CD8-positive, alpha-beta memory T cell (primary cell): ENCODE measurements at regions not wholly inside any gene's neighbourhood (a gene's known extent, or its start where the extent isn't known, plus 50 kb on each side); places are given as distances from the start of the nearest gene placed in this dataset.

ENCODE experiments used
- CTCF ChIA-PET: fragments of 350-600 bp; sonication (Branson Sonifier 250); formaldehyde crosslinking; loops from one replicate; lab custom pipeline; 2021; ENCODE audit warnings: antibody characterized with exemption; lab: Charles Lee
- POLR2A ChIA-PET: fragments of 350-600 bp; sonication (Branson Sonifier 250); formaldehyde crosslinking; loops from one replicate; lab custom pipeline; 2021; ENCODE audit warnings: antibody characterized with exemption; lab: Charles Lee
- DNase-seq, 5 donors: peaks; one replicate each; pipeline versions ENCODE4 v3.0.0 to v3.0.0-alpha.2; 2020 to 2022; ENCODE audit warnings: mixed read lengths in 1 of 5
- H3K27ac ChIP-seq: one replicate; pipeline ENCODE4 v1.7.0; 2013; ENCODE audit warnings: low read depth, mild to moderate bottlenecking, low read length, moderate library complexity
- H3K27me3 ChIP-seq: 2 replicates; pipeline ENCODE4 v1.7.0; 2013; ENCODE audit warnings: low read length, mild to moderate bottlenecking; ENCODE audit not compliant: insufficient read depth, poor library complexity, severe bottlenecking
- H3K36me3 ChIP-seq: 2 replicates; pipeline ENCODE4 v1.7.0; 2013; ENCODE audit warnings: mild to moderate bottlenecking, low read length, moderate library complexity; ENCODE audit not compliant: insufficient read depth
- H3K4me1 ChIP-seq: 2 replicates; pipeline ENCODE4 v1.7.0; 2013; ENCODE audit warnings: mild to moderate bottlenecking, low read length, moderate library complexity; ENCODE audit not compliant: insufficient read depth
- H3K4me3 ChIP-seq: 2 replicates; pipeline ENCODE4 v1.7.0; 2013; ENCODE audit warnings: mild to moderate bottlenecking, low read length
- H3K9me3 ChIP-seq: 2 replicates; pipeline ENCODE4 v1.7.0; 2013; ENCODE audit warnings: mild to moderate bottlenecking, low read length
- H3K27ac Mint-ChIP-seq, 8 donors: one replicate each; pipeline ENCODE4 v1.8.0; 2020 to 2021; ENCODE audit warnings: mixed read lengths in 8 of 8, mild to moderate bottlenecking in 6 of 8, inconsistent platforms in 3 of 8, moderate library complexity in 3 of 8
- H3K27me3 Mint-ChIP-seq, 2 donors: one replicate each; pipeline ENCODE4 v1.8.0; 2020 to 2021; ENCODE audit warnings: mixed read lengths in 2 of 2, mild to moderate bottlenecking in 1 of 2, moderate library complexity in 1 of 2
- H3K36me3 Mint-ChIP-seq, 3 donors: one replicate each; pipeline ENCODE4 v1.8.0; 2020 to 2021; ENCODE audit warnings: mixed read lengths in 3 of 3, inconsistent platforms in 1 of 3, mild to moderate bottlenecking in 1 of 3
- H3K4me1 Mint-ChIP-seq, 3 donors: one replicate each; pipeline ENCODE4 v1.8.0; 2020 to 2021; ENCODE audit warnings: mixed read lengths in 3 of 3, inconsistent platforms in 1 of 3, mild to moderate bottlenecking in 1 of 3
- H3K4me3 Mint-ChIP-seq, 7 donors: one replicate each; pipeline ENCODE4 v1.8.0; 2020 to 2021; ENCODE audit warnings: mixed read lengths in 7 of 7, mild to moderate bottlenecking in 6 of 7, moderate library complexity in 4 of 7, inconsistent platforms in 2 of 7
- H3K9me3 Mint-ChIP-seq, 5 donors: one replicate each; pipeline ENCODE4 v1.8.0; 2020 to 2022; ENCODE audit warnings: mixed read lengths in 5 of 5, mild to moderate bottlenecking in 3 of 5, moderate library complexity in 2 of 5, inconsistent platforms in 1 of 5

DNA sequence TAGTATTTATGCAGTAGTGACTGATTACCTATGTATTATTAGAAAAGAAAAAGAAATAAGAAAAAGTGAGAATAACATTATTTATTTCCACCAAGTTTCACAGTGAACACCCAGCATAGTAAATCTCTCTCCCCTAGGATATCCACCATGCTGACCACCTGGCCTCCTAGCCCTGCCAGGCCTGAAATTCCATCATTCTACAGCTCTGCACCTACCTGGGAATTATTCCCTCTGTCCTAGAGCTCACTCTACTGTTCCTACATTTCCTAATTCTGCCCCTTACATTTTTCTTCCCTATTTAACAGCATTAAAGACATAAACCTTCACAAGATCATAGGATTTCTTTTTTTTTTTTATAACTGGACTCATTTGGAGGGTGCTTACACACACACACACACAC lies 525.3 kb upstream of the PPP2R3A start:
- no peaks in the 10 kb centered on the region for H3K36me3 Mint-ChIP-seq
- no peaks in the 10 kb centered on the region for H3K4me1 ChIP-seq
- H3K27me3 Mint-ChIP-seq, result no peaks in the 10 kb centered on the region
- no peak for DNase-seq
- no peaks in the 10 kb centered on the region for H3K9me3 ChIP-seq
- no peaks in the 10 kb centered on the region for H3K36me3 ChIP-seq
- no peaks in the 10 kb centered on the region for H3K4me1 Mint-ChIP-seq
- no peak overlapping the region for H3K4me3 Mint-ChIP-seq
- CTCF ChIA-PET, result no interaction called here
- H3K27ac ChIP-seq, result no peak overlapping the region
- H3K4me3 ChIP-seq, result no peak overlapping the region
- no peak overlapping the region for H3K27ac Mint-ChIP-seq
- H3K27me3 ChIP-seq, result no peaks in the 10 kb centered on the region
- peaks cover 0 to 7% (median 3%) of the 10 kb centered on the region in 5 donors for H3K9me3 Mint-ChIP-seq
- POLR2A ChIA-PET, result no interaction called here

DNA sequence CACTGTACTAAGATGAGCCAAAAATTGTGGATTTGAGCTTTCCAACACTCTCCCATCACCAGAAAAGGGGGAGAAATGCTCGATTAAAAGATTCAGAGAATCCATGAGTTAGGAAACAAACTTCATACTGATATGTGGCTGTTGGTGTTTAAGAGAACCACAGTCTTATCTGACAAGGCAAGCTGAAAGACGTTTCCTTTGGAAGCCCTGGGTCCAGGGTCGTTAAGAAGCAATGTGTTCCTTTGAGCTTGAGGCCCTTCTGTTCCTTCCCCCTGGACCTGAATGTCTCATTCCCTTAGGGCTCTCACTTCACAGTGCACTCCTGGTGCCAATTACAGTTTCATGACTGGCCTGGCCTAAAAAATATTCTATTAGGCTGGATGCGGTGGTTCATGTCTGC lies 524.8 kb upstream of the PPP2R3A start:
- Mint-ChIP-seq H3K4me3 (no peak overlapping the region), H3K27ac (no peak overlapping the region), H3K4me1 (no peaks in the 10 kb centered on the region), H3K9me3 (peaks cover 0 to 7% (median 3%) of the 10 kb centered on the region in 5 donors), H3K36me3 (no peaks in the 10 kb centered on the region), H3K27me3 (no peaks in the 10 kb centered on the region)
- Histone ChIP-seq H3K4me1 (no peaks in the 10 kb centered on the region), H3K27me3 (no peaks in the 10 kb centered on the region), H3K4me3 (no peak overlapping the region), H3K9me3 (no peaks in the 10 kb centered on the region), H3K36me3 (no peaks in the 10 kb centered on the region), H3K27ac (no peak overlapping the region)
- DNase-seq, result no peak
- ChIA-PET CTCF (no interaction called here), POLR2A (no interaction called here)

DNA sequence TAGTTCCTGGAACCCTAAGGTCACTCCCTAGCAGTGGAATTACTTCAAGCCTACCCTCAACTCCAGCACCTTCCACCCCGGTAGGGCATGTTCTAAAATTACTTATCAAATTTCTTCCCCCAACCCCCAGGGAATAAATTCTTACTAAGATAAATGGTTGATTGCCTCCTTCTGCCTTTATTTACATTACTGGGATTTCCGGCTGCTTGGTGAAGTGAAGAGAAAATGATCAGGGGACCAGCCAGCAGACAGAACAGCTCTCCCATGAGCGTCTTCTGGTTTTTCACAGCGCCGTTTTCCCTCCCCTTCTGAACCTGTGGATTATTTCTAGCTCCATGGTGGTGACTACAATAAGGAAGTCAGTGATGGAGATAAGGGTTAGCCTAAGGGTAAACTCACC lies 521.5 kb upstream of the PPP2R3A start:
- no peaks in the 10 kb centered on the region for H3K9me3 ChIP-seq
- peaks cover 0 to 3% (median 2%) of the 10 kb centered on the region in 5 donors for H3K9me3 Mint-ChIP-seq
- POLR2A ChIA-PET, result no interaction called here

GRCh38 chr3:135447483-135447882 lies 518.0 kb upstream of the PPP2R3A start:
- H3K4me1 ChIP-seq, result no peaks in the 10 kb centered on the region
- Mint-ChIP-seq H3K36me3 (no peaks in the 10 kb centered on the region), H3K4me3 (no peak overlapping the region), H3K27me3 (no peaks in the 10 kb centered on the region), H3K9me3 (peaks cover 0 to 2% (median 0%) of the 10 kb centered on the region in 5 donors), H3K4me1 (no peaks in the 10 kb centered on the region), H3K27ac (no peak overlapping the region)
- ChIA-PET CTCF (no interaction called here), POLR2A (no interaction called here)
- no peaks in the 10 kb centered on the region for H3K27me3 ChIP-seq
- no peaks in the 10 kb centered on the region for H3K9me3 ChIP-seq
- H3K4me3 ChIP-seq, result no peak overlapping the region
- DNase-seq, result no peak
- no peaks in the 10 kb centered on the region for H3K36me3 ChIP-seq
- H3K27ac ChIP-seq, result no peak overlapping the region

More for the DNA sequence above, 521.5 kb upstream of the PPP2R3A start:
- Mint-ChIP-seq H3K27me3 (no peaks in the 10 kb centered on the region), H3K4me3 (no peak overlapping the region), H3K36me3 (no peaks in the 10 kb centered on the region), H3K4me1 (no peaks in the 10 kb centered on the region), H3K27ac (no peak overlapping the region)
- DNase-seq, result no peak
- Histone ChIP-seq H3K27ac (no peak overlapping the region), H3K4me3 (no peak overlapping the region), H3K36me3 (no peaks in the 10 kb centered on the region), H3K4me1 (no peaks in the 10 kb centered on the region), H3K27me3 (no peaks in the 10 kb centered on the region)
- CTCF ChIA-PET, result no interaction called here

- Histone ChIP-seq H3K4me3 (no peak overlapping the region), H3K9me3 (no peaks in the 10 kb centered on the region), H3K4me1 (no peaks in the 10 kb centered on the region), H3K27me3 (no peaks in the 10 kb centered on the region), H3K36me3 (no peaks in the 10 kb centered on the region), H3K27ac (no peak overlapping the region)
- Mint-ChIP-seq H3K27ac (no peak overlapping the region), H3K27me3 (no peaks in the 10 kb centered on the region), H3K4me3 (no peak overlapping the region), H3K4me1 (no peaks in the 10 kb centered on the region), H3K36me3 (no peaks in the 10 kb centered on the region), H3K9me3 (peaks cover 0 to 3% (median 0%) of the 10 kb centered on the region in 5 donors)
- CTCF ChIA-PET, result no interaction called here
- no peak for DNase-seq
- POLR2A ChIA-PET, result no interaction called here
Observed at GRCh38 chr3:135448520-135448919, 517.0 kb upstream of the PPP2R3A start.

DNA sequence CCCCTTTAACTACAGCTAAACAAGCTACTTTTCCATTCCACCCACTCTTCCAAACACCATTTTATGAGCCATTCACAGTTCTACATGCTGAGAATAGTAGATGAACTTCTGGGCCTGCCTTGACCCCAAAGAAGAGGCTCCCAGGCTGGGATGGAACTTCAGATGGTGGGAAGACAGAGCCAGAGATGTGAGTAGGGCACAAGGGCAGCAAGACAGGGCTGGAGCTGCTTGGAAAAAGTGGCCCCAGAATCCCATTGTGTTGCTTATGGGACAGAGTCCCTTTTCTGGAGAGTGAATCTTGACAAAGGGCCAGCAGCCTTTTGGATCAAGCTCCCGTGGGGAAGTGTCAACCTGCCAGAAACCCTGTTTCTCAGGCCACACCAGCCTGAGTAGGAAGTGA lies 516.5 kb upstream of the PPP2R3A start:
- Mint-ChIP-seq H3K4me1 (no peaks in the 10 kb centered on the region), H3K4me3 (no peak overlapping the region), H3K27me3 (no peaks in the 10 kb centered on the region), H3K9me3 (peaks cover 0 to 3% (median 0%) of the 10 kb centered on the region in 5 donors), H3K27ac (no peak overlapping the region), H3K36me3 (no peaks in the 10 kb centered on the region)
- Histone ChIP-seq H3K4me3 (no peak overlapping the region), H3K27me3 (no peaks in the 10 kb centered on the region), H3K9me3 (no peaks in the 10 kb centered on the region), H3K27ac (no peak overlapping the region), H3K36me3 (no peaks in the 10 kb centered on the region), H3K4me1 (no peaks in the 10 kb centered on the region)
- ChIA-PET CTCF (no interaction called here), POLR2A (no interaction called here)
- no peak for DNase-seq

DNA sequence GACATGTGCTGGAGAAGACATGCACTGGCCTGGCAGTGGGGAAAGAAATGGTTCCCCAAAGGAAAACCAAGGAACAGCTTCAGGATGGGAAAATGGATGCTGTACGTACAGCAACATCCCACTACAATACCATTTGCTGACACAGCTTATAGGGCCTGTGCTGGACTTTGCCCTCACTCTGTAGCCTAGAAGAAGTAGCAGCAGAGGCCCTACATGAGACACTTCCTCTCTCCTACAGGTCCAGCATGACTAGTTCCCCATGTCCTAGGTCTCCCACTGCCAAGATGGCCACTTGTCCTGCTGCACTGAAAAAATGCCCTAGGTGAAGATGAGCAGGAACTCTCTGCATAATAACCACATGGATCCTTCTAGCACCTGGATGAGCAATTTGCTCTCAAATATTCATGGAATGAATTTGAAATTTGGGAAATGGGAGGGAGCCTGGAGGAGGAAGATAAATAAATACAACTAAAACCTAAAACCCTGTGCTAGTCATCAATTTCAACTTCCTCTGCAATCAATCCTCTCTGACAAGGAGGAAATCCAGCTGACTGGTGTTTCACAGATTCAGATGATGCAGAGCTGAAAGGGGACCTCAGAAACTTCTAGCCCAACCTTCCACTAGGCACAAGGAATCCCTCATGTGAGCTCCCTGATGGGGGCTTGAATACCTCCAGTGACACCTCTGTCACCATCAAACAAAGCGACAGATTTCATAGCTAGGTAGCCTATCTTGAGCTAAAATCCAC lies 514.3 kb upstream of the PPP2R3A start:
- no peaks in the 10 kb centered on the region for H3K36me3 ChIP-seq
- Mint-ChIP-seq H3K4me3 (no peak overlapping the region), H3K36me3 (no peaks in the 10 kb centered on the region), H3K4me1 (no peaks in the 10 kb centered on the region), H3K27ac (no peak overlapping the region), H3K27me3 (no peaks in the 10 kb centered on the region), H3K9me3 (peaks cover 0 to 3% (median 2%) of the 10 kb centered on the region in 5 donors)
- no peaks in the 10 kb centered on the region for H3K4me1 ChIP-seq
- ChIA-PET CTCF (no interaction called here), POLR2A (no interaction called here)
- DNase-seq, result no peak
- H3K27me3 ChIP-seq, result no peaks in the 10 kb centered on the region
- no peak overlapping the region for H3K4me3 ChIP-seq
- no peak overlapping the region for H3K27ac ChIP-seq
- no peaks in the 10 kb centered on the region for H3K9me3 ChIP-seq

- DNase-seq, result no peak
- H3K36me3 Mint-ChIP-seq, result no peaks in the 10 kb centered on the region
- CTCF ChIA-PET, result no interaction called here
Observed at GRCh38 chr3:135452881-135453280, 512.6 kb upstream of the PPP2R3A start.

More at GRCh38 chr3:135452881-135453280, 512.6 kb upstream of the PPP2R3A start:
- H3K27me3 Mint-ChIP-seq, result peaks cover 0 to 2% of the 10 kb centered on the region in 2 donors
- Histone ChIP-seq H3K36me3 (no peaks in the 10 kb centered on the region), H3K9me3 (no peaks in the 10 kb centered on the region), H3K27me3 (no peaks in the 10 kb centered on the region), H3K4me3 (no peak overlapping the region), H3K27ac (no peak overlapping the region), H3K4me1 (no peaks in the 10 kb centered on the region)
- H3K27ac Mint-ChIP-seq, result no peak overlapping the region
- H3K9me3 Mint-ChIP-seq, result peaks cover 2 to 4% (median 3%) of the 10 kb centered on the region in 5 donors
- no peaks in the 10 kb centered on the region for H3K4me1 Mint-ChIP-seq
- POLR2A ChIA-PET, result no interaction called here
- no peak overlapping the region for H3K4me3 Mint-ChIP-seq
